ENCODE measurements at regions not wholly inside any gene's neighbourhood (a gene's known extent, or its start where the extent isn't known, plus 50 kb on each side); places are given as distances from the start of the nearest gene placed in this dataset.

DNA sequence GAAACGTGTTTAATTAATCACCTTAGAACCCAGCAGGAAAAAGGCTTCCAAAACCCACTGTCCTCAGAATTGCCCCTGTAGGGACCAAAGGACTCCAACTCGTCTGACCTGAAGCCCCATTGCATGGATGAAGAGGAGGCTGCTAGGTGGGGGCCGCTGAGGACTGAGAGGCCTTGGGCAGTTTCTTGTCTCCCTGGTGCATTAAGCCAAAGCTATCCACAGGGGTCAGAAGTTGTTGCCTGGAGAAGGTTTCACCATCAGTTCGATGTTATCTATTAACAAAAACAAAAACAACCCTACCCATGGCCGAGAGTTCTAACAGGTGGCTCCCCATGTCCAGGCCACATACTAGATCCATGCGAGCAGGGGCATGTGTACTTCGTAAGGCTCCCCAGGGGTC lies 120.9 kb upstream of the CD93 start:
- H3K4me1 ChIP-seq (ENCODE audit: control insufficient read depth, extremely low read depth, insufficient read depth, low read length) = no peaks in the 10 kb centered on the region
- no peaks in the 10 kb centered on the region for H4K20me1 ChIP-seq (replicated peaks; ENCODE audit: control insufficient read depth, extremely low read depth, insufficient read depth, low read length)
- CTCF ChIA-PET = interaction anchor here (1.0 to 1.9 kb wide), 4 partner anchors 28 to 156 kb away, joined by 3 to 6 read pairs (median 6); no protein-coding TSS in a partner anchor
- no peak overlapping the region for H3K9ac ChIP-seq (replicated peaks; ENCODE audit: extremely low read depth, insufficient read depth, low read length)
- no peaks in the 10 kb centered on the region for H3K79me2 ChIP-seq (ENCODE audit: control insufficient read depth, insufficient read depth, low read length)
- POLR2A ChIA-PET = no interaction called here
- no peak overlapping the region for H2AFZ ChIP-seq (ENCODE audit: low read depth, low read length)
- H3K9me1 ChIP-seq (replicated peaks; ENCODE audit: control insufficient read depth, extremely low read depth, insufficient read depth, low read length) = no peaks in the 10 kb centered on the region
- TF ChIP-seq MYC (IDR thresholded peaks at IDR 0.05; ENCODE audit: low read depth, low read length) (no peak), EZH2 (IDR thresholded peaks at IDR 0.05; ENCODE audit: borderline replicate concordance, low read depth, low read length, severe bottlenecking) (no peak), JUN (IDR thresholded peaks at IDR 0.05; ENCODE audit: borderline replicate concordance, insufficient read depth, insufficient read length, low read depth) (no peak), POLR2AphosphoS5 (IDR thresholded peaks at IDR 0.05; ENCODE audit: insufficient read depth, low read depth, low read length) (no peak), POLR2A (IDR thresholded peaks at IDR 0.05; ENCODE audit: low read depth, low read length) (no peak), GATA2 (IDR thresholded peaks at IDR 0.05; ENCODE audit: insufficient read depth, insufficient read length, low read depth, low read length) (no peak), FOS (IDR thresholded peaks at IDR 0.05; ENCODE audit: borderline replicate concordance, insufficient read depth, low read length) (no peak)
- TF ChIP-seq, protein P1, sequence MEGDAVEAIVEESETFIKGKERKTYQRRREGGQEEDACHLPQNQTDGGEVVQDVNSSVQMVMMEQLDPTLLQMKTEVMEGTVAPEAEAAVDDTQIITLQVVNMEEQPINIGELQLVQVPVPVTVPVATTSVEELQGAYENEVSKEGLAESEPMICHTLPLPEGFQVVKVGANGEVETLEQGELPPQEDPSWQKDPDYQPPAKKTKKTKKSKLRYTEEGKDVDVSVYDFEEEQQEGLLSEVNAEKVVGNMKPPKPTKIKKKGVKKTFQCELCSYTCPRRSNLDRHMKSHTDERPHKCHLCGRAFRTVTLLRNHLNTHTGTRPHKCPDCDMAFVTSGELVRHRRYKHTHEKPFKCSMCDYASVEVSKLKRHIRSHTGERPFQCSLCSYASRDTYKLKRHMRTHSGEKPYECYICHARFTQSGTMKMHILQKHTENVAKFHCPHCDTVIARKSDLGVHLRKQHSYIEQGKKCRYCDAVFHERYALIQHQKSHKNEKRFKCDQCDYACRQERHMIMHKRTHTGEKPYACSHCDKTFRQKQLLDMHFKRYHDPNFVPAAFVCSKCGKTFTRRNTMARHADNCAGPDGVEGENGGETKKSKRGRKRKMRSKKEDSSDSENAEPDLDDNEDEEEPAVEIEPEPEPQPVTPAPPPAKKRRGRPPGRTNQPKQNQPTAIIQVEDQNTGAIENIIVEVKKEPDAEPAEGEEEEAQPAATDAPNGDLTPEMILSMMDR (IDR thresholded peaks at IDR 0.05; ENCODE audit: extremely low read depth in 1 of 2, insufficient read depth in 1 of 2, low read depth in 1 of 2, low read length in 2 of 2) = no peak
- TF ChIP-seq, protein P2, sequence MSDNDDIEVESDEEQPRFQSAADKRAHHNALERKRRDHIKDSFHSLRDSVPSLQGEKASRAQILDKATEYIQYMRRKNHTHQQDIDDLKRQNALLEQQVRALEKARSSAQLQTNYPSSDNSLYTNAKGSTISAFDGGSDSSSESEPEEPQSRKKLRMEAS (IDR thresholded peaks at IDR 0.05; ENCODE audit: insufficient read depth, insufficient read length) = no peak
- no peak for DNase-seq (ENCODE audit: low read depth, low spot score)
- no peak overlapping the region for H3K4me3 ChIP-seq (replicated peaks in 1 of 3; ENCODE audit: insufficient read depth in 1 of 3, low read depth in 1 of 3, low read length in 3 of 3)
- intact Hi-C loops (cut with micrococcal nuclease) = no loop called here
- peaks cover 0 to 3% of the 10 kb centered on the region in 2 experiments for H3K27me3 ChIP-seq (ENCODE audit: control insufficient read depth in 2 of 2, insufficient read depth in 2 of 2, low read length in 2 of 2)
- no TSS peak for BruUV-seq (replicated peaks)
- H3K36me3 ChIP-seq (ENCODE audit: control insufficient read depth in 2 of 2, extremely low read depth in 1 of 2, insufficient read depth in 2 of 2, low read length in 2 of 2) = no peaks in the 10 kb centered on the region
- no peaks in the 10 kb centered on the region for H3K9me3 ChIP-seq (replicated peaks; ENCODE audit: control insufficient read depth, insufficient read depth, low read length)
- no peak overlapping the region for H3K4me2 ChIP-seq (ENCODE audit: insufficient read depth, low read length)
- no peak for FAIRE-seq
- H3K27ac ChIP-seq (ENCODE audit: insufficient read depth, low read depth, low read length) = no peak overlapping the region
- dilution Hi-C loops (cut with MboI; ENCODE audit: extremely low pct_ligation_motif_present, low sequenced_read_pairs) = no loop called here

Data from endothelial cell of umbilical vein (primary cell).